CD8-positive, alpha-beta memory T cell (primary cell): ENCODE measurements at regions not wholly inside any gene's neighbourhood (a gene's known extent, or its start where the extent isn't known, plus 50 kb on each side); places are given as distances from the start of the nearest gene placed in this dataset.

Source experiments
- CTCF ChIA-PET: fragments of 350-600 bp; sonication (Branson Sonifier 250); formaldehyde crosslinking; loops from one replicate; lab custom pipeline; 2021; ENCODE audit warnings: antibody characterized with exemption; lab: Charles Lee
- POLR2A ChIA-PET: fragments of 350-600 bp; sonication (Branson Sonifier 250); formaldehyde crosslinking; loops from one replicate; lab custom pipeline; 2021; ENCODE audit warnings: antibody characterized with exemption; lab: Charles Lee
- DNase-seq, 5 donors: peaks; one replicate each; pipeline versions ENCODE4 v3.0.0 to v3.0.0-alpha.2; 2020 to 2022; ENCODE audit warnings: mixed read lengths in 1 of 5
- H3K27ac ChIP-seq: one replicate; pipeline ENCODE4 v1.7.0; 2013; ENCODE audit warnings: low read depth, mild to moderate bottlenecking, low read length, moderate library complexity
- H3K27me3 ChIP-seq: 2 replicates; pipeline ENCODE4 v1.7.0; 2013; ENCODE audit warnings: low read length, mild to moderate bottlenecking; ENCODE audit not compliant: insufficient read depth, poor library complexity, severe bottlenecking
- H3K36me3 ChIP-seq: 2 replicates; pipeline ENCODE4 v1.7.0; 2013; ENCODE audit warnings: mild to moderate bottlenecking, low read length, moderate library complexity; ENCODE audit not compliant: insufficient read depth
- H3K4me1 ChIP-seq: 2 replicates; pipeline ENCODE4 v1.7.0; 2013; ENCODE audit warnings: mild to moderate bottlenecking, low read length, moderate library complexity; ENCODE audit not compliant: insufficient read depth
- H3K4me3 ChIP-seq: 2 replicates; pipeline ENCODE4 v1.7.0; 2013; ENCODE audit warnings: mild to moderate bottlenecking, low read length
- H3K9me3 ChIP-seq: 2 replicates; pipeline ENCODE4 v1.7.0; 2013; ENCODE audit warnings: mild to moderate bottlenecking, low read length
- H3K27ac Mint-ChIP-seq, 8 donors: one replicate each; pipeline ENCODE4 v1.8.0; 2020 to 2021; ENCODE audit warnings: mixed read lengths in 8 of 8, mild to moderate bottlenecking in 6 of 8, inconsistent platforms in 3 of 8, moderate library complexity in 3 of 8
- H3K27me3 Mint-ChIP-seq, 2 donors: one replicate each; pipeline ENCODE4 v1.8.0; 2020 to 2021; ENCODE audit warnings: mixed read lengths in 2 of 2, mild to moderate bottlenecking in 1 of 2, moderate library complexity in 1 of 2
- H3K36me3 Mint-ChIP-seq, 3 donors: one replicate each; pipeline ENCODE4 v1.8.0; 2020 to 2021; ENCODE audit warnings: mixed read lengths in 3 of 3, inconsistent platforms in 1 of 3, mild to moderate bottlenecking in 1 of 3
- H3K4me1 Mint-ChIP-seq, 3 donors: one replicate each; pipeline ENCODE4 v1.8.0; 2020 to 2021; ENCODE audit warnings: mixed read lengths in 3 of 3, inconsistent platforms in 1 of 3, mild to moderate bottlenecking in 1 of 3
- H3K4me3 Mint-ChIP-seq, 7 donors: one replicate each; pipeline ENCODE4 v1.8.0; 2020 to 2021; ENCODE audit warnings: mixed read lengths in 7 of 7, mild to moderate bottlenecking in 6 of 7, moderate library complexity in 4 of 7, inconsistent platforms in 2 of 7
- H3K9me3 Mint-ChIP-seq, 5 donors: one replicate each; pipeline ENCODE4 v1.8.0; 2020 to 2022; ENCODE audit warnings: mixed read lengths in 5 of 5, mild to moderate bottlenecking in 3 of 5, moderate library complexity in 2 of 5, inconsistent platforms in 1 of 5

DNA sequence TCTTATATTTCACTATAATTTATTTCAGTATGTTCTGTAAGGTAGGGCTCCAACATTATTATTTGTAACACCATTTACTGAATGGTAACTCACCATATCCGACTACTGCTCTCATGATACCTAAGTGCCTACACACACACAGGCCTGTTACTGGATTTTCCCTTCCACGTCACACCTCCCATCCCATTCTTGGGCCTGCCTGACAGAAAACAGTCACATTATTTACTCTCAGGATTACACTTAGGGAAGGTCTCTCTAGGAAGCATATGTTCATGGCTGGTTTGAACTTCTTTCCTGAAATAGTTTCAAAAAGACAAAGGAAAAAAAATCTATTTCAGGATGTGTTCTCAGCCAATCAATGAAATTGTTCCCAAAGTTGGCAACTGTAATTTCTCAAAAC, 102.3 kb upstream of the DOCK9 start:
- peaks cover 69 to 89% (median 79%) of the 10 kb centered on the region in 3 donors for H3K4me1 Mint-ChIP-seq
- Histone ChIP-seq H3K27ac (no peak overlapping the region), H3K27me3 (no peaks in the 10 kb centered on the region), H3K36me3 (no peaks in the 10 kb centered on the region), H3K4me3 (no peak overlapping the region), H3K4me1 (peaks cover 55% of the 10 kb centered on the region), H3K9me3 (no peaks in the 10 kb centered on the region)
- no peaks in the 10 kb centered on the region for H3K9me3 Mint-ChIP-seq
- no peak for DNase-seq
- ChIA-PET POLR2A (no interaction called here), CTCF (no interaction called here)
- peaks cover 0 to 4% (median 2%) of the 10 kb centered on the region in 3 donors for H3K36me3 Mint-ChIP-seq
- no peaks in the 10 kb centered on the region for H3K27me3 Mint-ChIP-seq
- peak overlapping the region in 6 of 8 donors; percentile 8 to 81 (median 70) for H3K27ac Mint-ChIP-seq
- H3K4me3 Mint-ChIP-seq, result no peak overlapping the region

DNA sequence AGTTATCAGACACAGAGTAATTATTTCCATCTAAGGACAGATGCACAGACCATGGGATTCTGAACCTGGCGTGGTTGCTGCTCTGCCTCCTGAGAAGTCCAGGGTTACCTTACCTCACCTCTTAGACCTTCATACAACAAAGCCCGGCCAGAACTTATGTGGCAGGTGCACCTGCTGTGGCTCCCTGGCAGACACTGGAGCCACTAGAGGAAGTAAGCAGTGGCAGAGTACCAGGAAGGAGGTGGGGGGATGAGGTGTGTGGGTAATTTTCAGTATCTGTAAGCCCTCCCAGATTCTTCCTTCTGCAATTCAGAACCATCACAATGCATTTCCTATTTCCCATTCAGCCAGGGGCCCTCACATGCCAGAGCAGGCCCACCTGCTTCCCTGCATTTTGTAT, 106.1 kb upstream of the DOCK9 start:
- H3K27ac Mint-ChIP-seq, result peak overlapping the region; percentile 86 to 98 (median 92)
- no peaks in the 10 kb centered on the region for H3K27me3 ChIP-seq
- peaks cover 0 to 3% of the 10 kb centered on the region in 2 donors for H3K27me3 Mint-ChIP-seq
- H3K4me3 Mint-ChIP-seq, result peak overlapping the region; percentile 85 to 95 (median 90)
- H3K9me3 Mint-ChIP-seq, result no peaks in the 10 kb centered on the region
- peaks cover 44 to 67% (median 59%) of the 10 kb centered on the region in 3 donors for H3K4me1 Mint-ChIP-seq
- H3K36me3 ChIP-seq, result no peaks in the 10 kb centered on the region
- CTCF ChIA-PET, result interaction anchor here (0.7 to 0.9 kb wide), 2 partner anchors 19 to 92 kb away, joined by 3 read pairs; no protein-coding TSS in a partner anchor
- no peaks in the 10 kb centered on the region for H3K9me3 ChIP-seq
- POLR2A ChIA-PET, result no interaction called here
- H3K27ac ChIP-seq, result no peak overlapping the region
- peaks cover 30% of the 10 kb centered on the region for H3K4me1 ChIP-seq
- H3K4me3 ChIP-seq, result no peak overlapping the region
- DNase-seq, result peak in 1 of 5 donors; percentile 27
- H3K36me3 Mint-ChIP-seq, result peaks cover 0 to 10% (median 1%) of the 10 kb centered on the region in 3 donors

DNA sequence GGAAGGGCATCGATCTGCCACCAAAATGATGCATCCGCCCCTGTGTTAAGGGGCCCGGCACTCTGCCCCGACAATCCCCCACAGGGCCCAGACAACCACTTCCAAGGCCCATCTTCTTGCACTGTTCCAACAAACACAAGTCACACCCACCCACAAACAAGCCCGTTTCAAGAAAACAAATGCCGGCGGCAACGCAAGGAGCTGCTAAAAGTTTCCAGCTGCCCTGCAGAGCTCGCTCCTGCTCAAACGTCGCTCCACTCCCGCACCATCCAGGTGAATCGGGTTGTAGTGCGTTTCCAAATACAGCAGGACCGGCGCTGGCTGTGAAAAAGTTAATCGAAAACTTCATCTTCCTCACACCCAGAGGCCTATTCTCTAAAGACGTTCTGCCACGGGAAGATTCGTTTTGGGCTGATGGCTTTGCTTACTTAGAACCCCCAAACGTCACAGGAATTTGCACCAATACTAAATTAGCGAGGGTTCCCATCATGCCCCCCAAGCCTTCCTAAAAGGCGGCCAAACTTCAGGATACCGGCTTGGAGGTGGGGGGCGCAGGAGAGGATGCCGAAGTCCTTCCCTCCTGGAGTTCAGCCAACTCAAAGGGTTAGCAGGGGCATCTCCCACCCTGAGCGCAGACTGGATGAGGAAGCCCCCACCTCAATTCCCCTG, 107.4 kb upstream of the DOCK9 start:
- peak in 2 of 5 donors; percentile 24 to 46 for DNase-seq
- H3K27me3 ChIP-seq, result no peaks in the 10 kb centered on the region
- H3K4me1 ChIP-seq, result peaks cover 30% of the 10 kb centered on the region
- ChIA-PET POLR2A (interaction anchor here (1.4 to 2.8 kb wide), 4 partner anchors 20 to 1652 kb away, joined by 3 to 13 read pairs (median 6); partner anchors contain the start of gene RAP2A), CTCF (interaction anchor here (0.7 to 1.7 kb wide), 7 partner anchors 21 to 91 kb away, joined by 3 to 5 read pairs (median 3); no protein-coding TSS in a partner anchor)
- no peaks in the 10 kb centered on the region for H3K9me3 ChIP-seq
- Mint-ChIP-seq H3K36me3 (peaks cover 0 to 10% (median 1%) of the 10 kb centered on the region in 3 donors), H3K4me1 (peaks cover 41 to 58% (median 55%) of the 10 kb centered on the region in 3 donors), H3K4me3 (peak overlapping the region; percentile 85 to 95 (median 90)), H3K27ac (peak overlapping the region; percentile 86 to 98 (median 95)), H3K27me3 (peaks cover 0 to 3% of the 10 kb centered on the region in 2 donors), H3K9me3 (no peaks in the 10 kb centered on the region)
- H3K36me3 ChIP-seq, result no peaks in the 10 kb centered on the region
- H3K27ac ChIP-seq, result no peak overlapping the region
- peak overlapping the region; percentile 69 for H3K4me3 ChIP-seq

DNA sequence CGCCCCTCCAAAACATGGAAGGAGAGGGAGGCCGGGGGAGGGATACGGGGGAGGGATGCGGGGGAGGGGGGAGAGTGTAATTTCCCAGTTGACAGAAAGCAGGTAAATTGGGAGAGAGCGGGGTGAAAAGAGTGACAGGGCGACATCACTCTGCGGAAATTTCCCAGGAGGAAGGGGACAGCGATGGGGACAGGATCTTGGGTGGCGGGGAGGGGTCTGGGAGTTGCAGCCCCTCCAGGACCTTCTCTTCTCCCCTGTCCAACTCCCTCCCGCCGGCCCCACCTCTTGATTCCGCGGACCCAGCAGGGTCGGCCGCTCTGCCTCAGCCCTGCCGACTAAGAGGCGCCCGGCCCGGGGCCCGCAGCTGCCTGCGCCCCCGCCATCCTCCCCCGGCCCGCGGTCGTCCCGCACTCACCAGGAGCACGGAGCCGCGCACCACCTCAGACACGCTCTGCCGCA, 108.0 kb upstream of the DOCK9 start:
- peaks cover 36 to 52% (median 49%) of the 10 kb centered on the region in 3 donors for H3K4me1 Mint-ChIP-seq
- POLR2A ChIA-PET, result interaction anchor here (1.4 to 2.8 kb wide), 4 partner anchors 21 to 1652 kb away, joined by 3 to 13 read pairs (median 6); partner anchors contain the start of gene RAP2A

DNA sequence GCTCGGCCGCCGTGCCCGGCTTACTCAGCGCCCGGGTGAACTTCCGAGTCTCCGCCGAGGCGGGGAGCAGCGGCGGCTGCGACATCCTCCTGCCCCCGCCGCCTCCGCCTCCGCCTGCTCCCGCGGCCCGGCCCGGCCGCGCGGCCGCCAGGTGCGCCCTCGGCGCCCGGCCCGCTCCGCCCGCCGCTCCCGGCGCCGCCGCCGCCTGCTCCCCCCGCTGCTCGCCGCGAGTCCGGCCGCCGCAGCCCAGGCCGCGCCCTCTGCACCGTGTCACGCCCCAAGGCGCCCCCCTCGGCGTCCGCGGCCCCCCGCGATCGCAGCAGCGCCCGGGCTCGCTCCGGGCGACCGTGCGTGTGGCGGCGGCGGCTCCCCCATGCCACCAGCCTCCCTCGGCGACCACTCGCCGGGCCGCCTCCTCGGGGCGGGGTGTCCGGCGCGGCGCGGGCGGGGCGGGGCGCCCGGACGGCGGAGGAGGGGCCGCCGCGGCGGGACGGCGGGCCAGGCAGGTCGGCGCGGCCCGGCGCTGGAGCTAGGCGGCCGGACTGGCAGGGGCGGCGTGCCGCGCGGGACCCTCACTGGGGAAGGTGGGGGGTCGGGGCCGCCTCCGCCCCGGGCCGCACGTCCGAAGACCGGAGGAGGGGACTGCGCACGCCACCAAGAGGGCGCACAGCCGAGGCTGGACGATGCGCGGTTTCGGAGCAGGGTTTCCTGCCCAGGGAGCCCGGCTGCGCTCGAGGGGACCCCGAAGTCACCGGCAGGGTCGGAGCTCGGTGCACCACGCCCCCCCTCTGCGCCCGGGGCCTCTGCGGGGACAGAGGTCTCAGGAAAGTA, 108.6 kb upstream of the DOCK9 start:
- POLR2A ChIA-PET, result interaction anchor here (0.5 to 2.8 kb wide), 11 partner anchors 22 to 1653 kb away, joined by 3 to 13 read pairs (median 4); partner anchors contain the start of genes RAP2A and UBAC2
- CTCF ChIA-PET, result interaction anchor here (0.7 to 1.8 kb wide), 17 partner anchors 10 to 166 kb away, joined by 3 to 12 read pairs (median 4); partner anchors contain the start of gene UBAC2
- H3K9me3 Mint-ChIP-seq, result no peaks in the 10 kb centered on the region
- Histone ChIP-seq H3K27me3 (no peaks in the 10 kb centered on the region), H3K4me1 (peaks cover 30% of the 10 kb centered on the region), H3K9me3 (no peaks in the 10 kb centered on the region), H3K27ac (peak overlapping the region; percentile 94), H3K4me3 (peak overlapping the region; percentile 92), H3K36me3 (no peaks in the 10 kb centered on the region)
- peaks cover 0 to 10% (median 0%) of the 10 kb centered on the region in 3 donors for H3K36me3 Mint-ChIP-seq
- H3K4me3 Mint-ChIP-seq, result peak overlapping the region; percentile 85 to 99 (median 94)
- DNase-seq, result peak; percentile 61 to 84 (median 75)
- H3K27ac Mint-ChIP-seq, result peak overlapping the region in 7 of 8 donors; percentile 26 to 98 (median 56)
- peaks cover 0 to 3% of the 10 kb centered on the region in 2 donors for H3K27me3 Mint-ChIP-seq
- peaks cover 32 to 46% (median 43%) of the 10 kb centered on the region in 3 donors for H3K4me1 Mint-ChIP-seq

More for the DNA sequence above, 108.0 kb upstream of the DOCK9 start:
- peaks cover 0 to 10% (median 0%) of the 10 kb centered on the region in 3 donors for H3K36me3 Mint-ChIP-seq
- H3K27ac ChIP-seq, result no peak overlapping the region
- H3K27ac Mint-ChIP-seq, result peak overlapping the region; percentile 56 to 98 (median 90)
- no peaks in the 10 kb centered on the region for H3K9me3 ChIP-seq
- peak overlapping the region; percentile 69 for H3K4me3 ChIP-seq
- H3K27me3 ChIP-seq, result no peaks in the 10 kb centered on the region
- peaks cover 30% of the 10 kb centered on the region for H3K4me1 ChIP-seq
- no peak for DNase-seq
- peak overlapping the region; percentile 85 to 95 (median 90) for H3K4me3 Mint-ChIP-seq
- peaks cover 0 to 3% of the 10 kb centered on the region in 2 donors for H3K27me3 Mint-ChIP-seq
- H3K36me3 ChIP-seq, result no peaks in the 10 kb centered on the region
- no peaks in the 10 kb centered on the region for H3K9me3 Mint-ChIP-seq
- CTCF ChIA-PET, result interaction anchor here (0.7 to 1.7 kb wide), 6 partner anchors 21 to 91 kb away, joined by 3 to 5 read pairs (median 3); no protein-coding TSS in a partner anchor

DNA sequence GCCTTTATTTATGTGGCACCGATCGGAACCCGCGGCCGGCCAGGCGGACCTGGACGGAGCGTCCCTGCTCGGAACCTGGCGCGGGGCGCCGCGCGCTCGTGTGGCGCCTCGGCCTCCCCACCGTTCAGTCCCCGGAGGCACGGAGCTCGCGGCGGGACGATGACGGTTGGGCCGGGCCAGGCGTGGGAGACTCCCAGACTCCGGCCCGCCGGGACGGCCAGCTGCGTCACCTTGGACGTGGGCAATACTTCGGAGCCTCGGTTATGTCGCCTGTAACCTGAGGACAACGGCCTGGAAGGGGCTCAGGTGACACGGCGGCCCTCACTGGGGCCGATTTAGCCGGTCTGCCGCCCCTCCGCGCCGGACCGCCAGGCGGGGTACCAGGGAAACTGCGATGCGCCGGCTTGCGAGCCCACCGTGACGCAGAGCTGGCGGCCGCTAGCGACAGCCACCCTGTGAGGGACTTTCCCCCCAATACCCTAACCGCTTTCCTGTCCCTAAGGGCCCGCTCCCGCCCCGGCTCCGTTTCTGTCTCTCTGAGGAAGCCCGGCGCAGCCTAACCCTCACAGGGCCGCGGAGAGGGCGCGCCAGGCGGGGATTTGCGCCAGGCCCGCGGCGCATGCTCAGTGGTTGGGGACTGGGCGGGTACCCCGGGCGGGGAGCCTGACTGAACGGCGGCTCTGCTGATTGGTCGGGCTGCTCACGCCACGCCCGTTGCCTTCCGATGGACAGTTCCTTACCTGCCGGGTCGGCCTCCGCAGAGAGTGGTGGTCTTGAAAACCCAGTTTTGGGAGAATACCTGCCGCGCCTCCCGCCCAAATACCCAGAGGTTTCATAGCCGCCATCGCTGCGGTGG, 109.5 kb upstream of the DOCK9 start:
- Mint-ChIP-seq H3K27ac (peak overlapping the region; percentile 97 to 100 (median 99)), H3K4me1 (peaks cover 32 to 42% (median 41%) of the 10 kb centered on the region in 3 donors), H3K9me3 (no peaks in the 10 kb centered on the region), H3K36me3 (peaks cover 0 to 10% (median 0%) of the 10 kb centered on the region in 3 donors), H3K4me3 (peak overlapping the region; percentile 94 to 99 (median 99)), H3K27me3 (peaks cover 0 to 3% of the 10 kb centered on the region in 2 donors)
- ChIA-PET CTCF (interaction anchor here (0.7 to 1.8 kb wide), 14 partner anchors 9 to 167 kb away, joined by 3 to 12 read pairs (median 4); partner anchors contain the start of gene UBAC2), POLR2A (interaction anchor here (0.6 to 2.8 kb wide), 10 partner anchors 23 to 1654 kb away, joined by 3 to 13 read pairs (median 4); partner anchors contain the start of genes RAP2A and UBAC2)
- Histone ChIP-seq H3K4me1 (peaks cover 30% of the 10 kb centered on the region), H3K36me3 (no peaks in the 10 kb centered on the region), H3K27me3 (no peaks in the 10 kb centered on the region), H3K4me3 (peak overlapping the region; percentile 92), H3K27ac (peak overlapping the region; percentile 94), H3K9me3 (no peaks in the 10 kb centered on the region)
- peak; percentile 87 to 94 (median 91) for DNase-seq
